Astrocyte (in vitro differentiated cells and primary cell): ENCODE measurements at regions not wholly inside any gene's neighbourhood (a gene's known extent, or its start where the extent isn't known, plus 50 kb on each side); places are given as distances from the start of the nearest gene placed in this dataset.

ENCODE experiments used
- DNase-seq: peaks from one replicate; pipeline ENCODE4 v3.0.0-alpha.2; 2010; ENCODE audit warnings: low read depth
- FAIRE-seq: peaks from 2 replicates; lab custom pipeline; 2011; peaks lifted over from hg19 to GRCh38; lab: Jason Lieb, UNC
- H2AFZ ChIP-seq: 2 replicates; pipeline ENCODE4 v1.6.0; 2012; ENCODE audit warnings: low read depth, low read length, inconsistent platforms
- H3K27ac ChIP-seq: 2 replicates; pipeline ENCODE4 v1.5.1; 2011; ENCODE audit warnings: low read depth, low read length, inconsistent platforms
- H3K27me3 ChIP-seq: 2 replicates; pipeline ENCODE4 v1.6.0; 2011; ENCODE audit warnings: low read length, inconsistent platforms; ENCODE audit not compliant: insufficient read depth
- H3K36me3 ChIP-seq: 2 replicates; pipeline ENCODE4 v1.5.1; 2011; ENCODE audit warnings: low read length, inconsistent platforms; ENCODE audit not compliant: insufficient read depth
- H3K4me1 ChIP-seq: 2 replicates; pipeline ENCODE4 v1.5.1; 2011; ENCODE audit warnings: low read length, inconsistent platforms; ENCODE audit not compliant: insufficient read depth
- H3K4me2 ChIP-seq: 2 replicates; pipeline ENCODE4 v1.6.0; 2012; ENCODE audit warnings: low read length, inconsistent platforms
- H3K4me3 ChIP-seq: 2 replicates; pipeline ENCODE4 v1.5.1; 2011; ENCODE audit warnings: low read depth, mild to moderate bottlenecking, low read length, inconsistent platforms; ENCODE audit not compliant: insufficient read depth
- H3K79me2 ChIP-seq: 2 replicates; pipeline ENCODE4 v1.6.0; 2012; ENCODE audit warnings: mild to moderate bottlenecking, low read length, inconsistent platforms; ENCODE audit not compliant: insufficient read depth
- H3K9ac ChIP-seq: 2 replicates; pipeline ENCODE4 v1.6.0; 2012; ENCODE audit warnings: mild to moderate bottlenecking, low read length, inconsistent platforms
- H3K9me3 ChIP-seq: 2 replicates; pipeline ENCODE4 v1.5.1; 2012; ENCODE audit warnings: low read depth, mild to moderate bottlenecking, low read length, inconsistent platforms; ENCODE audit not compliant: insufficient read depth
- H4K20me1 ChIP-seq: 2 replicates; pipeline ENCODE4 v1.6.0; 2012; ENCODE audit warnings: low read length, inconsistent platforms; ENCODE audit not compliant: insufficient read depth
- H3K27ac Mint-ChIP-seq: one replicate; pipeline ENCODE4 v1.8.0; 2021; ENCODE audit warnings: mild to moderate bottlenecking, mixed read lengths; ENCODE audit not compliant: unreplicated experiment
- H3K27me3 Mint-ChIP-seq: one replicate; pipeline ENCODE4 v1.8.0; 2021; ENCODE audit warnings: low read depth, mixed read lengths; ENCODE audit not compliant: unreplicated experiment
- H3K36me3 Mint-ChIP-seq: one replicate; pipeline ENCODE4 v1.8.0; 2021; ENCODE audit warnings: low read depth, mixed read lengths; ENCODE audit not compliant: unreplicated experiment
- H3K4me1 Mint-ChIP-seq: one replicate; pipeline ENCODE4 v1.8.0; 2021; ENCODE audit warnings: low read depth, mixed read lengths; ENCODE audit not compliant: unreplicated experiment
- H3K4me3 Mint-ChIP-seq: one replicate; pipeline ENCODE4 v1.8.0; 2021; ENCODE audit warnings: mild to moderate bottlenecking, moderate library complexity, mixed read lengths; ENCODE audit not compliant: unreplicated experiment
- H3K9me3 Mint-ChIP-seq: one replicate; pipeline ENCODE4 v1.8.0; 2021; ENCODE audit warnings: mild to moderate bottlenecking, mixed read lengths; ENCODE audit not compliant: unreplicated experiment
- CTCF ChIP-seq: IDR thresholded peaks from 2 replicates; pipeline ENCODE4 v1.5.1; 2011; ENCODE audit warnings: low read depth, mild to moderate bottlenecking, inconsistent platforms, low read length, moderate library complexity; ENCODE audit not compliant: insufficient read depth
- EZH2 ChIP-seq: IDR thresholded peaks from 2 replicates; pipeline ENCODE4 v1.6.1; 2012; ENCODE audit warnings: mild to moderate bottlenecking, low read length, inconsistent platforms; ENCODE audit not compliant: insufficient read depth

GRCh38 chr4:31058656-31059055, 338.5 kb downstream of the PCDH7 start:
- no peak for TF ChIP-seq EZH2
- TF ChIP-seq CTCF: no peak
- no peak overlapping the region for H3K9ac ChIP-seq
- no peak overlapping the region for H3K4me3 ChIP-seq
- no peaks in the 10 kb centered on the region for H4K20me1 ChIP-seq
- H3K79me2 ChIP-seq: no peaks in the 10 kb centered on the region
- no peaks in the 10 kb centered on the region for H3K9me3 ChIP-seq
- H3K4me3 Mint-ChIP-seq: no peak overlapping the region
- no peaks in the 10 kb centered on the region for H3K4me1 ChIP-seq
- DNase-seq (no peak), FAIRE-seq (no peak)
- H2AFZ ChIP-seq: no peak overlapping the region
- no peaks in the 10 kb centered on the region for H3K27me3 Mint-ChIP-seq
- H3K36me3 ChIP-seq: no peaks in the 10 kb centered on the region
- no peaks in the 10 kb centered on the region for H3K4me1 Mint-ChIP-seq
- H3K27me3 ChIP-seq: no peaks in the 10 kb centered on the region
- H3K27ac ChIP-seq: no peak overlapping the region
- no peak overlapping the region for H3K27ac Mint-ChIP-seq
- no peak overlapping the region for H3K4me2 ChIP-seq
- H3K9me3 Mint-ChIP-seq: no peaks in the 10 kb centered on the region
- H3K36me3 Mint-ChIP-seq: no peaks in the 10 kb centered on the region

- Mint-ChIP-seq H3K27me3 (no peaks in the 10 kb centered on the region), H3K36me3 (no peaks in the 10 kb centered on the region), H3K4me1 (no peaks in the 10 kb centered on the region), H3K27ac (no peak overlapping the region), H3K9me3 (no peaks in the 10 kb centered on the region), H3K4me3 (no peak overlapping the region)
- Histone ChIP-seq H3K36me3 (no peaks in the 10 kb centered on the region), H3K27me3 (no peaks in the 10 kb centered on the region), H2AFZ (no peak overlapping the region), H3K4me3 (no peak overlapping the region), H3K9me3 (no peaks in the 10 kb centered on the region), H3K4me1 (no peaks in the 10 kb centered on the region), H3K79me2 (no peaks in the 10 kb centered on the region), H3K4me2 (no peak overlapping the region), H3K27ac (no peak overlapping the region), H4K20me1 (no peaks in the 10 kb centered on the region), H3K9ac (no peak overlapping the region)
- peak; percentile 67 for DNase-seq
- no peak for TF ChIP-seq EZH2
- no peak for TF ChIP-seq CTCF
- no peak for FAIRE-seq
Measured at GRCh38 chr4:31059753-31060522, 339.8 kb downstream of the PCDH7 start.

- Histone ChIP-seq H4K20me1 (no peaks in the 10 kb centered on the region), H2AFZ (no peak overlapping the region), H3K4me3 (no peak overlapping the region), H3K27me3 (no peaks in the 10 kb centered on the region), H3K79me2 (no peaks in the 10 kb centered on the region), H3K27ac (no peak overlapping the region), H3K9ac (no peak overlapping the region), H3K4me2 (no peak overlapping the region), H3K4me1 (no peaks in the 10 kb centered on the region), H3K36me3 (no peaks in the 10 kb centered on the region), H3K9me3 (no peaks in the 10 kb centered on the region)
- Mint-ChIP-seq H3K9me3 (no peaks in the 10 kb centered on the region), H3K4me1 (peaks cover 13% of the 10 kb centered on the region), H3K27me3 (no peaks in the 10 kb centered on the region), H3K4me3 (no peak overlapping the region), H3K27ac (no peak overlapping the region), H3K36me3 (no peaks in the 10 kb centered on the region)
- FAIRE-seq (no peak), DNase-seq (no peak)
- TF ChIP-seq EZH2: no peak
- TF ChIP-seq CTCF: no peak
Measured at GRCh38 chr4:31065086-31065485, 344.9 kb downstream of the PCDH7 start.
